ENCODE measurements at regions not wholly inside any gene's neighbourhood (a gene's known extent, or its start where the extent isn't known, plus 50 kb on each side); places are given as distances from the start of the nearest gene placed in this dataset.

DNA sequence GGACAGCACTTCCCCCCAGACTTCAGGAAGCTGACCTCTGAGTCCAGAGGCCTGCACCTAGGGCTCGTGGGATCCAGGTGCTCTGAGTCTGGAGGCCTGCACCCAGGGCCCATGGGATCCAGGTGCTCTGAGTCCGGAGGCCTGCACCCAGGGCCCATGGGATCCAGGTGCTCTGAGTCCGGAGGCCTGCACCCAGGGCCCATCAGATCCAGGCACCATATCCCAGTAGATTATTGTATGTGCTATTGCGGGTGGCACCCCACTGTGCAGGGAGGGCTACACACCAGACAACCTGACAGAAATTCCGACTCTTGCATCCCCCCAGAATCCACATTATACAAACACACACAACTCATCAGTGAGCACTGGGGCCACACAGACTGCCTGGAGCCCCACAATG lies 515.2 kb downstream of the EIPR1 start:
- Mint-ChIP-seq H3K4me1 (no peaks in the 10 kb centered on the region), H3K27ac (no peak overlapping the region), H3K4me3 (no peak overlapping the region), H3K9me3 (no peaks in the 10 kb centered on the region), H3K36me3 (ENCODE audit: low read depth) (no peaks in the 10 kb centered on the region), H3K27me3 (ENCODE audit: low read depth, poor library complexity) (peaks cover 8% of the 10 kb centered on the region)
- DNase-seq = no peak
- TF ChIP-seq, protein P1, sequence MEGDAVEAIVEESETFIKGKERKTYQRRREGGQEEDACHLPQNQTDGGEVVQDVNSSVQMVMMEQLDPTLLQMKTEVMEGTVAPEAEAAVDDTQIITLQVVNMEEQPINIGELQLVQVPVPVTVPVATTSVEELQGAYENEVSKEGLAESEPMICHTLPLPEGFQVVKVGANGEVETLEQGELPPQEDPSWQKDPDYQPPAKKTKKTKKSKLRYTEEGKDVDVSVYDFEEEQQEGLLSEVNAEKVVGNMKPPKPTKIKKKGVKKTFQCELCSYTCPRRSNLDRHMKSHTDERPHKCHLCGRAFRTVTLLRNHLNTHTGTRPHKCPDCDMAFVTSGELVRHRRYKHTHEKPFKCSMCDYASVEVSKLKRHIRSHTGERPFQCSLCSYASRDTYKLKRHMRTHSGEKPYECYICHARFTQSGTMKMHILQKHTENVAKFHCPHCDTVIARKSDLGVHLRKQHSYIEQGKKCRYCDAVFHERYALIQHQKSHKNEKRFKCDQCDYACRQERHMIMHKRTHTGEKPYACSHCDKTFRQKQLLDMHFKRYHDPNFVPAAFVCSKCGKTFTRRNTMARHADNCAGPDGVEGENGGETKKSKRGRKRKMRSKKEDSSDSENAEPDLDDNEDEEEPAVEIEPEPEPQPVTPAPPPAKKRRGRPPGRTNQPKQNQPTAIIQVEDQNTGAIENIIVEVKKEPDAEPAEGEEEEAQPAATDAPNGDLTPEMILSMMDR (IDR thresholded peaks at IDR 0.05) = no peak

DNA sequence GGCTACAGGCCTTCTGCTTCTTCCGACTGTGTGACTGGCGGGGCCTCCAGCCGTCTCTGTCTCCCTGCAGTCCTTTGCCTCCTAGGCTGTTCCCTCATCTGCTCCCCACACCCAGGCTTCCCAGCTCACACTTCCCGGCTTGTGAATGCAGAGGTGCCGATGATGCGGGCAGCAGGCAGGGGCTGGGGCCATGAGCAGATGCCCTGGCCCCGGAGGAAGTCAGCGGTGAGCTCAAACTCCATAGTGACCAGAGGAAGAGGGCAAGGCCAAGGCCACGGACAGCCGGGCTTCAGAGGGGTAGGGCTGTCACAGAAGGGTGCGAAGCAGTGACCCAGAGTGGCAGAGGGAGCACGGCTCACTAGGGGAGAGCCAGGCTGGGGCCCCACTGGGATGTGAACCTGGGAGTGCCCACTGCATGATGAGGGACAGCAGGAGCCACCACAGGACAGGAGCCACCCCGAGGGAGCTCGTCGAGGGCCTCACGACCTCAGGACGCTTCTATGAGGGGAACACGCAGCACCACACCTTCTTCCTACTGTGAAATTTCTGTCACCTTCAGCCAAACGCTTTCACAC lies 515.9 kb downstream of the EIPR1 start:
- DNase-seq = no peak
- TF ChIP-seq, protein P1 (IDR thresholded peaks at IDR 0.05) = no peak
- Mint-ChIP-seq H3K4me3 (no peak overlapping the region), H3K27ac (no peak overlapping the region), H3K4me1 (no peaks in the 10 kb centered on the region), H3K36me3 (ENCODE audit: low read depth) (no peaks in the 10 kb centered on the region), H3K9me3 (no peaks in the 10 kb centered on the region), H3K27me3 (ENCODE audit: low read depth, poor library complexity) (peaks cover 11% of the 10 kb centered on the region)

DNA sequence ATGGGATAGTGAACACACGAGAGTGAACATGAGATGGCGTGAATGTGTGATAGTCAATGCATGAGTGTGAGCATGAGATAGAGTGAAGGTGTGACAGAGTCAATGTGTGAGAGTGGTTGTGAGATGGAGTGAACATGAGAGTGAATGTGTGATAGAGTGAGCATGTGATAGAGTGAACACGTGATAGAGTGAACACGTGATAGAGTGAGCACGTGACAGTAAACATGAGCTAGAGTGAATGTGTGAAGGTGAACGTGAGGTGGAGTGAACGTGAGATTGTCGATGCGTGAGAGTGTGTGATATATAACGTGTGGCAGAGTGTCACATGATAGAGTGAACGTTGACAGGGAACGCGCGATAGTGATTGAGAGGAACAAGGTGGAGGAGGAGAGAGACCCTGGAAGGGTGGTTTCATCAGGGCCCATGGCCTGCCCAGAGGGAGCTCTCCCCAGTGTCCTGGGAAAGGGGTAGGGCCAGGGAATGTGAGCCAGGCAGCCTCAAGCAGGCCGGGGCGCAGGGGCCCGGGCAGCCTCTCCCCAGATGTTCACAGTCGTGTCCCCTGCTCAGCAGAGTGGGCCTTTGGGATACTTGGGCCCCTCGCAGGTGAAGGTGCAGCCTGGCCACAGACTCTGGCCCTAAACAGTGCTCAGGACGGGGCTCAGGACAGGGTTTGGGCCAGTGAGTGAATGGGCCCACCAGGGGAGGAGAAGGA lies 516.9 kb downstream of the EIPR1 start:
- peaks cover 17% of the 10 kb centered on the region for H3K27me3 Mint-ChIP-seq (ENCODE audit: low read depth, poor library complexity)
- no peaks in the 10 kb centered on the region for H3K9me3 Mint-ChIP-seq

DNA sequence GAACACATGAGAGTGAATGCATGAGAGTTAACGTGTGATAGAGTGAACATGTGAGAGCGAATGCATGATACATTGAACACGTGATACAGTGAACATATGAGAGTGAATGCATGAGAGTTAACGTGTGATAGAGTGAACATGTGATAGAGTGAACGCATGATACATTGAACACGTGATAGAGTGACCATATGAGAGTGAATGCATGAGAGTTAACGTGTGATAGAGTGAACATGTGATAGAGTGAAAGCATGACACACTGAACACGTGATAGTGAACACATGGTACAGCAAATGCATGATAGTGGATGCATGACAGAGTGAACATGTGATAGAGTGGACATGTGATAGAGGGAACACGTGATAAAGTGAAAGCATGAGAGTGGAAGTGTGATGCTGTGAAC lies 517.9 kb downstream of the EIPR1 start:
- H3K4me1 Mint-ChIP-seq = no peaks in the 10 kb centered on the region
- peaks cover 26% of the 10 kb centered on the region for H3K27me3 Mint-ChIP-seq (ENCODE audit: low read depth, poor library complexity)
- DNase-seq = no peak
- H3K36me3 Mint-ChIP-seq (ENCODE audit: low read depth) = no peaks in the 10 kb centered on the region
- H3K27ac Mint-ChIP-seq = no peak overlapping the region
- H3K4me3 Mint-ChIP-seq = no peak overlapping the region
- no peaks in the 10 kb centered on the region for H3K9me3 Mint-ChIP-seq
- TF ChIP-seq, protein P1 (IDR thresholded peaks at IDR 0.05) = no peak

More for the DNA sequence above, 516.9 kb downstream of the EIPR1 start:
- DNase-seq = no peak
- no peaks in the 10 kb centered on the region for H3K4me1 Mint-ChIP-seq
- no peak overlapping the region for H3K27ac Mint-ChIP-seq
- H3K36me3 Mint-ChIP-seq (ENCODE audit: low read depth) = no peaks in the 10 kb centered on the region
- TF ChIP-seq, protein P1 (IDR thresholded peaks at IDR 0.05) = no peak
- H3K4me3 Mint-ChIP-seq = no peak overlapping the region

DNA sequence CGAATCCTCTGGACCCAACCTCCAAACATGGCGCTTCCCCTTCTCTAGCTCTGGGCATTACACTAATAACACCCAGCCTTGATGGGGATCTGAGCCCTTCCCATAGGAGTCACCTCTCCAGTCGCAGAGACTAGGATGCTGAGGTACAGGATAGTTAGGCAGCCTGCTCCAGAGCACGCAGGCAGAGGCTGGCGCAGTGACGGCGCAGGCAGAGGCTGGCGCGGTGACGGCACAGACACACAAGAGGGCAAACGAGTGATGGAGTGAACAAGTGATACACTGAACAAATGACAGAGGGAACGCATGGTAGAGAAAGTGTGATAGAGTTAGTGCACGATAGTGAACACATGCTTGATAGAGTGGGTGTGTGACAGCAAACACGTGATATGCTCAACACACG lies 518.5 kb downstream of the EIPR1 start:
- Mint-ChIP-seq H3K36me3 (ENCODE audit: low read depth) (no peaks in the 10 kb centered on the region), H3K27me3 (ENCODE audit: low read depth, poor library complexity) (peaks cover 26% of the 10 kb centered on the region)

More for the DNA sequence above, 518.5 kb downstream of the EIPR1 start:
- H3K4me3 Mint-ChIP-seq = no peak overlapping the region
- H3K9me3 Mint-ChIP-seq = no peaks in the 10 kb centered on the region
- H3K4me1 Mint-ChIP-seq = no peaks in the 10 kb centered on the region
- no peak for DNase-seq
- H3K27ac Mint-ChIP-seq = no peak overlapping the region
- TF ChIP-seq, protein P1 (IDR thresholded peaks at IDR 0.05) = no peak

Measured in nephron progenitor cell (in vitro differentiated cells).